GM12878 (cell line): ENCODE measurements at regions not wholly inside any gene's neighbourhood (a gene's known extent, or its start where the extent isn't known, plus 50 kb on each side); places are given as distances from the start of the nearest gene placed in this dataset.

Source experiments
- ATAC-seq: fragments of 200-7000 bp; cut with Tn5 transposase; 3 replicates; pipeline ENCODE4 v1.9.1; 2020; ENCODE audit warnings: mild to moderate bottlenecking, moderate library complexity
- BruUV-seq: library from RNA; stranded (reverse); fragments of 400-500 nt; replicated peaks from 2 replicates; lab custom pipeline; 2021; lab: Mats Ljungman, UMichigan
- CTCF ChIA-PET: fragments of 300-600 bp; sonication (Branson Sonifier 250); formaldehyde crosslinking; extraction: SDS; loops from one replicate; lab custom pipeline; 2021; ENCODE audit warnings: inconsistent platforms; lab: Yijun Ruan, JAX
- POLR2A ChIA-PET: fragments of 350-600 bp; formaldehyde crosslinking; extraction: SDS; loops from one replicate; lab custom pipeline; 2021; ENCODE audit warnings: inconsistent platforms; lab: Charles Lee
- RAD21 ChIA-PET: fragments of 300-600 bp; sonication (Branson Sonifier 250); formaldehyde crosslinking; loops from one replicate; lab custom pipeline; 2023; ENCODE audit warnings: antibody characterized with exemption; ENCODE audit not compliant: unreplicated experiment; lab: Charles Lee
- SMC1A ChIA-PET: fragments of 300-600 bp; sonication (Branson Sonifier 250); formaldehyde crosslinking; loops from one replicate; lab custom pipeline; 2023; ENCODE audit not compliant: unreplicated experiment, uncharacterized antibody; lab: Charles Lee
- DNase-seq: peaks from one replicate; pipeline ENCODE4 v3.0.0-alpha.2; 2011; ENCODE audit warnings: low read depth, low spot score
- FAIRE-seq: peaks from 3 replicates; lab custom pipeline; 2011; peaks lifted over from hg19 to GRCh38; lab: Jason Lieb, UNC
- H2AFZ ChIP-seq: 2 replicates; pipeline ENCODE4 v1.6.0; 2011; ENCODE audit warnings: low read depth, low read length, control low read depth; ENCODE audit not compliant: control insufficient read depth
- H3K27ac ChIP-seq: 2 replicates; pipeline ENCODE4 v1.5.1; 2011; ENCODE audit warnings: control low read depth; ENCODE audit not compliant: control insufficient read depth, insufficient read depth
- H3K27me3 ChIP-seq, 2 experiments: replicated peaks in 1 of 2; 2 replicates each; pipeline versions ENCODE4 v1.6.0 to v1.6.1; 2011; ENCODE audit warnings: low read length in 1 of 2; ENCODE audit not compliant: control insufficient read depth in 2 of 2, insufficient read depth in 2 of 2
- H3K36me3 ChIP-seq, 2 experiments: 2 replicates each; pipeline ENCODE4 v1.5.1; 2011; ENCODE audit warnings: low read length in 1 of 2; ENCODE audit not compliant: control insufficient read depth in 2 of 2, insufficient read depth in 2 of 2
- H3K4me1 ChIP-seq: 2 replicates; pipeline ENCODE4 v1.6.1; 2011; ENCODE audit warnings: mild to moderate bottlenecking, low read length, moderate library complexity, mixed read lengths; ENCODE audit not compliant: control insufficient read depth, insufficient read depth
- H3K4me2 ChIP-seq: 2 replicates; pipeline ENCODE4 v1.6.0; 2011; ENCODE audit warnings: control low read depth; ENCODE audit not compliant: control insufficient read depth, insufficient read depth
- H3K4me3 ChIP-seq: fragments of 200-600 bp; sonication (generic); 2 replicates; pipeline ENCODE4 v1.5.1; 2016
- H3K79me2 ChIP-seq: 2 replicates; pipeline ENCODE4 v1.6.0; 2011; ENCODE audit warnings: low read length; ENCODE audit not compliant: control insufficient read depth, insufficient read depth
- H3K9ac ChIP-seq: 2 replicates; pipeline ENCODE4 v1.8.0; 2011; ENCODE audit warnings: low read length, control low read depth, mixed read lengths; ENCODE audit not compliant: control insufficient read depth, insufficient read depth
- H3K9me3 ChIP-seq: replicated peaks from 3 replicates; pipeline ENCODE4 v1.5.1; 2011; ENCODE audit warnings: mild to moderate bottlenecking, low read length; ENCODE audit not compliant: control insufficient read depth, insufficient read depth
- H4K20me1 ChIP-seq: 2 replicates; pipeline ENCODE4 v1.6.0; 2011; ENCODE audit not compliant: control insufficient read depth, insufficient read depth
- ETV6 ChIP-seq, 2 experiments: fragments of 450-650 bp in 1 of 2; IDR thresholded peaks in 1 of 2; conservative IDR thresholded peaks in 1 of 2; 2 replicates each; pipeline ENCODE4 v1.6.1; 2014; ENCODE audit warnings: antibody characterized with exemption in 1 of 2, borderline replicate concordance in 1 of 2, low read depth in 1 of 2, mild to moderate bottlenecking in 1 of 2, moderate library complexity in 1 of 2
- JUND ChIP-seq: IDR thresholded peaks from 2 replicates; pipeline ENCODE4 v1.6.1; 2012; ENCODE audit warnings: low read depth, mild to moderate bottlenecking, low read length, improper control_type of control experiment, moderate library complexity
- LARP7 ChIP-seq: fragments of 450-650 bp; IDR thresholded peaks from 2 replicates; pipeline ENCODE4 v1.6.1; 2017; ENCODE audit warnings: mild to moderate bottlenecking
- MEF2B ChIP-seq: fragments of 450-650 bp; IDR thresholded peaks from 2 replicates; pipeline ENCODE4 v1.6.1; 2018; ENCODE audit warnings: mild to moderate bottlenecking, moderate library complexity; ENCODE audit not compliant: partially characterized antibody, poor library complexity, severe bottlenecking
- MXI1 ChIP-seq: fragments of 150-350 bp; IDR thresholded peaks from 2 replicates; pipeline ENCODE4 v1.6.1; 2011; ENCODE audit warnings: low read depth, mild to moderate bottlenecking, inconsistent platforms, low read length, improper control_type of control experiment
- MYC ChIP-seq: IDR thresholded peaks from 2 replicates; pipeline ENCODE4 v1.6.1; 2011; ENCODE audit warnings: mild to moderate bottlenecking, low read length, moderate library complexity, inconsistent platforms; ENCODE audit not compliant: insufficient read depth, insufficient replicate concordance, insufficient read length, severe bottlenecking
- NFYA ChIP-seq: IDR thresholded peaks from 2 replicates; pipeline ENCODE4 v1.6.1; 2011; ENCODE audit warnings: low read depth, mild to moderate bottlenecking, low read length, improper control_type of control experiment, borderline replicate concordance
- NR2C1 ChIP-seq: fragments of 450-650 bp; IDR thresholded peaks from 2 replicates; pipeline ENCODE4 v1.6.1; 2017; ENCODE audit warnings: antibody characterized with exemption, mild to moderate bottlenecking, moderate library complexity
- RBBP5 ChIP-seq: fragments of 200-600 bp; sonication (generic); conservative IDR thresholded peaks from 2 replicates; pipeline ENCODE4 v1.6.1; 2016
- SP1 ChIP-seq: IDR thresholded peaks from one replicate; pipeline ENCODE4 v1.6.1; 2011; ENCODE audit warnings: low read depth, low read length
- SRF ChIP-seq, 2 experiments: IDR thresholded peaks; 2 replicates each; pipeline ENCODE4 v1.6.1; 2011; ENCODE audit warnings: low read depth in 2 of 2, low read length in 2 of 2, mild to moderate bottlenecking in 1 of 2, moderate library complexity in 1 of 2
- WRNIP1 ChIP-seq: IDR thresholded peaks from 2 replicates; pipeline ENCODE4 v1.6.1; 2011; ENCODE audit warnings: low read depth, low read length, improper control_type of control experiment, borderline replicate concordance
- ZNF217 ChIP-seq: fragments of 450-650 bp; IDR thresholded peaks from 2 replicates; pipeline ENCODE4 v1.6.1; 2017; ENCODE audit warnings: antibody characterized with exemption, mild to moderate bottlenecking
- WGBS: methylation state at CpG from one replicate; pipeline ENCODE4 v1.1.6; 2016; ENCODE audit warnings: low lambda C conversion rate; ENCODE audit not compliant: insufficient replicate concordance, insufficient coverage; ENCODE audit errors: missing lambda C conversion rate; 5-methylcytosine and 5-hydroxymethylcytosine counted together
- in situ Hi-C: fragments of 300-500 bp; cut with MboI; formaldehyde crosslinking; loops from 9 replicates; pipeline ENCODE4 v1.14.3; 2018; ENCODE audit warnings: mixed read lengths
- intact Hi-C: fragments of 100-400 bp; cut with micrococcal nuclease; formaldehyde crosslinking; loops from one replicate; pipeline ENCODE4 v1.14.2; 2022; ENCODE audit not compliant: unreplicated experiment
- TF ChIP-seq, protein P1 (sequence below): fragments of 450-650 bp; IDR thresholded peaks from 2 replicates; pipeline ENCODE4 v1.6.1; 2017; ENCODE audit warnings: mild to moderate bottlenecking, moderate library complexity

DNA sequence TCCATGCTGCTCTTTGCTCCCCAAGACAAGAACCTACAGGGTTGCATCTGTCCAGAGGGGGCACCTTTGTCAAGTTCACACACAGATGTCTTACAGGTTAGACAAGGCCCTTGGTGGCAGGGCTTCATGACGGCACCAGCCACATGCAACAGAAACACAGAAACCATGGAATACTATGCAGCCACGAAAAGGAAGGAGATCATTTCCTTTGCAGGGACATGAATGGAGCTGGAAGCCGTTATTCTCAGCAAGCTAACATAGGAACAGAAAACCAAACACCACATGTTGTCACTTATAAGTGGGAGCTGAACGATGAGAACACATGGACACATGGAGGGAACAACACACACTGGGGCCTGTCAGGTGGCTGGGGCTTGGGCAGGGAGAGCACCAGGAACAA, 85.1 kb upstream of the NDP start:
- POLR2A ChIA-PET: no interaction called here
- SMC1A ChIA-PET: no interaction called here
- Histone ChIP-seq H3K27ac (no peak overlapping the region), H3K4me2 (no peak overlapping the region), H3K79me2 (no peaks in the 10 kb centered on the region), H3K4me1 (no peaks in the 10 kb centered on the region), H2AFZ (no peak overlapping the region), H3K9me3 (no peaks in the 10 kb centered on the region), H3K36me3 (no peaks in the 10 kb centered on the region), H3K27me3 (no peaks in the 10 kb centered on the region), H4K20me1 (no peaks in the 10 kb centered on the region), H3K9ac (no peak overlapping the region), H3K4me3 (no peak overlapping the region)
- intact Hi-C loops: no loop called here
- TF ChIP-seq SP1 (no peak), MYC (no peak), JUND (no peak), ETV6 (conservative IDR thresholded peaks at IDR 0.05 in 1 of 2, IDR thresholded peaks at IDR 0.05 in 1 of 2; ENCODE audit: borderline replicate concordance in 1 of 2, low read depth in 1 of 2) (no peak), LARP7 (no peak), MXI1 (no peak), SRF (IDR thresholded peaks at IDR 0.05; ENCODE audit: low read depth in 2 of 2, low read length in 2 of 2) (no peak), ZNF217 (no peak), NFYA (no peak), MEF2B (no peak), RBBP5 (no peak), WRNIP1 (no peak), NR2C1 (no peak)
- TF ChIP-seq, protein P1, sequence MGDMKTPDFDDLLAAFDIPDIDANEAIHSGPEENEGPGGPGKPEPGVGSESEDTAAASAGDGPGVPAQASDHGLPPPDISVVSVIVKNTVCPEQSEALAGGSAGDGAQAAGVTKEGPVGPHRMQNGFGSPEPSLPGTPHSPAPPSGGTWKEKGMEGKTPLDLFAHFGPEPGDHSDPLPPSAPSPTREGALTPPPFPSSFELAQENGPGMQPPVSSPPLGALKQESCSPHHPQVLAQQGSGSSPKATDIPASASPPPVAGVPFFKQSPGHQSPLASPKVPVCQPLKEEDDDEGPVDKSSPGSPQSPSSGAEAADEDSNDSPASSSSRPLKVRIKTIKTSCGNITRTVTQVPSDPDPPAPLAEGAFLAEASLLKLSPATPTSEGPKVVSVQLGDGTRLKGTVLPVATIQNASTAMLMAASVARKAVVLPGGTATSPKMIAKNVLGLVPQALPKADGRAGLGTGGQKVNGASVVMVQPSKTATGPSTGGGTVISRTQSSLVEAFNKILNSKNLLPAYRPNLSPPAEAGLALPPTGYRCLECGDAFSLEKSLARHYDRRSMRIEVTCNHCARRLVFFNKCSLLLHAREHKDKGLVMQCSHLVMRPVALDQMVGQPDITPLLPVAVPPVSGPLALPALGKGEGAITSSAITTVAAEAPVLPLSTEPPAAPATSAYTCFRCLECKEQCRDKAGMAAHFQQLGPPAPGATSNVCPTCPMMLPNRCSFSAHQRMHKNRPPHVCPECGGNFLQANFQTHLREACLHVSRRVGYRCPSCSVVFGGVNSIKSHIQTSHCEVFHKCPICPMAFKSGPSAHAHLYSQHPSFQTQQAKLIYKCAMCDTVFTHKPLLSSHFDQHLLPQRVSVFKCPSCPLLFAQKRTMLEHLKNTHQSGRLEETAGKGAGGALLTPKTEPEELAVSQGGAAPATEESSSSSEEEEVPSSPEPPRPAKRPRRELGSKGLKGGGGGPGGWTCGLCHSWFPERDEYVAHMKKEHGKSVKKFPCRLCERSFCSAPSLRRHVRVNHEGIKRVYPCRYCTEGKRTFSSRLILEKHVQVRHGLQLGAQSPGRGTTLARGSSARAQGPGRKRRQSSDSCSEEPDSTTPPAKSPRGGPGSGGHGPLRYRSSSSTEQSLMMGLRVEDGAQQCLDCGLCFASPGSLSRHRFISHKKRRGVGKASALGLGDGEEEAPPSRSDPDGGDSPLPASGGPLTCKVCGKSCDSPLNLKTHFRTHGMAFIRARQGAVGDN: no peak
- no TSS peak for BruUV-seq
- ATAC-seq: no peak
- RAD21 ChIA-PET: no interaction called here
- 22% methylated on average over 4 of the region's 4 CpGs for WGBS
- DNase-seq: no peak
- FAIRE-seq: no peak
- CTCF ChIA-PET: interaction anchor here (0.6 kb wide), 1 partner anchor 245 kb away, joined by 3 read pairs; no protein-coding TSS in a partner anchor
- in situ Hi-C loops: no loop called here
